ENCODE measurements at regions not wholly inside any gene's neighbourhood (a gene's known extent, or its start where the extent isn't known, plus 50 kb on each side); places are given as distances from the start of the nearest gene placed in this dataset.

DNA sequence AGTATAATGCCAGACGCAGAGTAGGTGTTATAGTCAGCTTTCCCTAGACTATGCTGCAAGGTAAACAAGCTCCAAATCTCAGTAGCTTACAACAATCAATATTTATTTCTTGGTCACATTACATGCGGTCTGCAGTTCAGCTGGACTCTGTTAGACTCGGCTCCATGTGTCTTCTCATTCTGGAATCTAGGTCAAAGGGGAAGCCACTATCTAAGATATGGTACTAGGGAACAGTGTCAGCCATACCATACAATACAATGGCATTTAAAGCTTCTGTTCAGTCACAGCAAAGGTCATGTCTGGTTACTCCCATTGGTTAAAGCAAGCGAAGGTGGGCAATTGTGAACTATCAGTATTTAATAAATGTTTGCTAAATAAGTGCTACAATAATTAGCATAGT is 65.3 kb upstream of the SERTM1 start:
- H2BK20ac ChIP-seq (ENCODE audit: low read length) = no peak overlapping the region
- no peaks in the 10 kb centered on the region; the same call in 1 of the 2 replicates for H3K79me1 ChIP-seq (ENCODE audit: low read depth, low read length)
- H2AK5ac ChIP-seq (ENCODE audit: low read depth, low read length) = no peak overlapping the region
- CTCF ChIA-PET (ENCODE audit: partially characterized antibody) = no interaction called here
- H2AFZ ChIP-seq (ENCODE audit: low read length) = no peak overlapping the region
- H3K4me1 ChIP-seq (replicated peaks in 1 of 4; ENCODE audit: control insufficient read depth in 3 of 4, insufficient read depth in 4 of 4, low read length in 3 of 4) = peaks cover 0 to 5% (median 1%) of the 10 kb centered on the region in 4 experiments; a peak in 4 of 7 replicates
- no peak overlapping the region for H4K91ac ChIP-seq (replicated peaks; ENCODE audit: insufficient read length, low read length)
- no peak overlapping the region for H4K8ac ChIP-seq (ENCODE audit: extremely low read depth, insufficient read depth, low read length)
- no peak overlapping the region for H3K4ac ChIP-seq (replicated peaks; ENCODE audit: insufficient read length, low read depth, low read length)
- no peak overlapping the region for H3K18ac ChIP-seq (ENCODE audit: extremely low read depth, low read length)
- no peaks in the 10 kb centered on the region for H3K23me2 ChIP-seq (ENCODE audit: low read depth, low read length)
- no peak overlapping the region for H3K14ac ChIP-seq (ENCODE audit: insufficient read length)
- DNase-seq (ENCODE audit: low read depth in 1 of 2, low spot score in 2 of 2) = no peak
- no peak overlapping the region for H2BK15ac ChIP-seq (ENCODE audit: low read length)
- H3K27me3 ChIP-seq (replicated peaks in 1 of 4; ENCODE audit: control insufficient read depth in 3 of 4, extremely low read depth in 1 of 4, insufficient read depth in 3 of 4, low read length in 3 of 4) = no peaks in the 10 kb centered on the region; a peak in 1 of 7 replicates
- no peak overlapping the region for H3K27ac ChIP-seq (ENCODE audit: low read depth, low read length)
- no peak overlapping the region for H3K56ac ChIP-seq (replicated peaks; ENCODE audit: insufficient read length, low read depth, low read length)
- no peaks in the 10 kb centered on the region for H3K79me2 ChIP-seq (ENCODE audit: control insufficient read depth in 1 of 2, insufficient read depth in 2 of 2, low read length in 2 of 2)
- H3K4me3 ChIP-seq (ENCODE audit: extremely low read depth in 1 of 4, insufficient read depth in 2 of 4, low read depth in 3 of 4, low read length in 4 of 4) = no peak overlapping the region
- no peaks in the 10 kb centered on the region for H4K20me1 ChIP-seq (replicated peaks in 1 of 2; ENCODE audit: control insufficient read depth in 1 of 2, insufficient read depth in 2 of 2, low read length in 2 of 2)
- 85% methylated on average over 4 of the region's 4 CpGs; no CpG with 5 or more reads in 1 of the 2 experiments for WGBS, 2 experiments (ENCODE audit: extremely low coverage in 1 of 2, insufficient coverage in 1 of 2, insufficient read length in 1 of 2, insufficient replicate concordance in 2 of 2, low coverage in 1 of 2, low lambda C conversion rate in 2 of 2, missing lambda C conversion rate in 1 of 2)
- H3K36me3 ChIP-seq (ENCODE audit: control insufficient read depth in 2 of 4, insufficient read depth in 4 of 4, low read length in 3 of 4) = no peaks in the 10 kb centered on the region
- H2BK120ac ChIP-seq (replicated peaks; ENCODE audit: low read depth, low read length) = no peak overlapping the region
- H3K23ac ChIP-seq (ENCODE audit: insufficient read length) = no peak overlapping the region
- H3K9ac ChIP-seq (replicated peaks in 1 of 4; ENCODE audit: extremely low read depth in 1 of 4, low read depth in 3 of 4, low read length in 3 of 4) = no peak overlapping the region
- no peak overlapping the region for H2BK12ac ChIP-seq (ENCODE audit: low read depth, low read length)
- no peak overlapping the region for H2BK5ac ChIP-seq (ENCODE audit: low read depth, low read length)
- no peak overlapping the region for H3K4me2 ChIP-seq (ENCODE audit: insufficient read depth in 1 of 2, low read depth in 2 of 2, low read length in 2 of 2)
- POLR2A ChIA-PET (ENCODE audit: partially characterized antibody) = no interaction called here
- no peaks in the 10 kb centered on the region for H3K9me3 ChIP-seq (ENCODE audit: insufficient read depth in 2 of 2, low read depth in 1 of 2, low read length in 1 of 2)
- FAIRE-seq = no peak
- H4K5ac ChIP-seq (ENCODE audit: insufficient read length, low read depth, low read length) = no peak overlapping the region
- TF ChIP-seq, protein P1, sequence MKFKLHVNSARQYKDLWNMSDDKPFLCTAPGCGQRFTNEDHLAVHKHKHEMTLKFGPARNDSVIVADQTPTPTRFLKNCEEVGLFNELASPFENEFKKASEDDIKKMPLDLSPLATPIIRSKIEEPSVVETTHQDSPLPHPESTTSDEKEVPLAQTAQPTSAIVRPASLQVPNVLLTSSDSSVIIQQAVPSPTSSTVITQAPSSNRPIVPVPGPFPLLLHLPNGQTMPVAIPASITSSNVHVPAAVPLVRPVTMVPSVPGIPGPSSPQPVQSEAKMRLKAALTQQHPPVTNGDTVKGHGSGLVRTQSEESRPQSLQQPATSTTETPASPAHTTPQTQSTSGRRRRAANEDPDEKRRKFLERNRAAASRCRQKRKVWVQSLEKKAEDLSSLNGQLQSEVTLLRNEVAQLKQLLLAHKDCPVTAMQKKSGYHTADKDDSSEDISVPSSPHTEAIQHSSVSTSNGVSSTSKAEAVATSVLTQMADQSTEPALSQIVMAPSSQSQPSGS (IDR thresholded peaks at IDR 0.05; ENCODE audit: low read length) = no peak
- TF ChIP-seq CEBPB (IDR thresholded peaks at IDR 0.05; ENCODE audit: low read depth, low read length) = no peak
- TF ChIP-seq RFX5 (IDR thresholded peaks at IDR 0.05; ENCODE audit: borderline replicate concordance, low read depth, low read length) = no peak
- TF ChIP-seq TBP (IDR thresholded peaks at IDR 0.05; ENCODE audit: low read depth, low read length) = no peak
- TF ChIP-seq POLR2AphosphoS5 (IDR thresholded peaks at IDR 0.05; ENCODE audit: low read depth, low read length) = no peak
- TF ChIP-seq, protein P2, sequence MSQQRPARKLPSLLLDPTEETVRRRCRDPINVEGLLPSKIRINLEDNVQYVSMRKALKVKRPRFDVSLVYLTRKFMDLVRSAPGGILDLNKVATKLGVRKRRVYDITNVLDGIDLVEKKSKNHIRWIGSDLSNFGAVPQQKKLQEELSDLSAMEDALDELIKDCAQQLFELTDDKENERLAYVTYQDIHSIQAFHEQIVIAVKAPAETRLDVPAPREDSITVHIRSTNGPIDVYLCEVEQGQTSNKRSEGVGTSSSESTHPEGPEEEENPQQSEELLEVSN (IDR thresholded peaks at IDR 0.05) = no peak
- no peak for TF ChIP-seq SIN3A (conservative IDR thresholded peaks at IDR 0.05 in 1 of 2, IDR thresholded peaks at IDR 0.05 in 1 of 2; ENCODE audit: low read depth in 1 of 2, low read length in 2 of 2)
- no peak for TF ChIP-seq EP300 (IDR thresholded peaks at IDR 0.05; ENCODE audit: borderline replicate concordance in 1 of 2, low read depth in 2 of 2, low read length in 2 of 2)
- TF ChIP-seq CREB1 (IDR thresholded peaks at IDR 0.05) = no peak
